Muscle of leg (tissue), 3 donors: ENCODE measurements at regions not wholly inside any gene's neighbourhood (a gene's known extent, or its start where the extent isn't known, plus 50 kb on each side); places are given as distances from the start of the nearest gene placed in this dataset.

Experiments used
- DNase-seq: peaks from one replicate; pipeline ENCODE4 v3.0.0; 2013
- H3K27ac ChIP-seq: one replicate; pipeline ENCODE4 v1.5.1; 2013; ENCODE audit warnings: mild to moderate bottlenecking, low read length, control low read depth
- H3K27me3 ChIP-seq: one replicate; pipeline ENCODE4 v1.6.1; 2013; ENCODE audit warnings: low read length; ENCODE audit not compliant: control insufficient read depth, insufficient read depth
- H3K36me3 ChIP-seq: one replicate; pipeline ENCODE4 v1.6.1; 2013; ENCODE audit warnings: low read length; ENCODE audit not compliant: control insufficient read depth, insufficient read depth
- H3K4me1 ChIP-seq: one replicate; pipeline ENCODE4 v1.6.1; 2013; ENCODE audit warnings: low read length; ENCODE audit not compliant: control insufficient read depth, insufficient read depth
- H3K4me3 ChIP-seq: one replicate; pipeline ENCODE4 v1.5.1; 2013; ENCODE audit warnings: low read length, control low read depth
- H3K9me3 ChIP-seq: replicated peaks from 2 replicates; pipeline ENCODE4 v1.6.1; 2013; ENCODE audit warnings: low read depth, low read length; ENCODE audit not compliant: control insufficient read depth
- WGBS: methylation state at CpG from one replicate; pipeline ENCODE4 v1.1.5; 2013; ENCODE audit warnings: missing lambda C conversion rate; ENCODE audit not compliant: insufficient coverage; 5-methylcytosine and 5-hydroxymethylcytosine counted together

DNA sequence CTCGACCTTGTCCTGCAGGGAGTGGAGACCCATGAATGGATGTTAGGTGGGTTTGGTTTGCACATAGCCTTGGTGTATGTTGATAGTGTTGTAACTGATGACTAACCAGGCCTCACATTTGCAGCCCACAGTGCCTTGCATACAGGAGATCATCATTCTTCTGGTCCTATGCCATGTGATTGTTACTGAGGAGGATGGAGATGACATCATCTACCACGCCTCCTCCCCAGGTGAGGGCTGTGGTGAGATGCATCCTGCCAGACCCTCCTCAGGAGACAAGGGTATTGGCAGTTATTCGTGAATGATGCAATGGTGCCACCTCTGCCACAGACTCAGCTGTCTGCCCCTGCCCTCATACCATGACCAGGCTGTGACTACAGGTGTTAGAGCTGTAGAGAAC lies 1294.1 kb downstream of the UQCRFS1 start:
- Histone ChIP-seq H3K9me3 (no peaks in the 10 kb centered on the region), H3K36me3 (no peaks in the 10 kb centered on the region), H3K4me3 (no peak overlapping the region), H3K4me1 (no peaks in the 10 kb centered on the region), H3K27ac (no peak overlapping the region), H3K27me3 (no peaks in the 10 kb centered on the region)
- WGBS, result 100% methylated on average over 1 of the region's 3 CpGs
- DNase-seq, result no peak

DNA sequence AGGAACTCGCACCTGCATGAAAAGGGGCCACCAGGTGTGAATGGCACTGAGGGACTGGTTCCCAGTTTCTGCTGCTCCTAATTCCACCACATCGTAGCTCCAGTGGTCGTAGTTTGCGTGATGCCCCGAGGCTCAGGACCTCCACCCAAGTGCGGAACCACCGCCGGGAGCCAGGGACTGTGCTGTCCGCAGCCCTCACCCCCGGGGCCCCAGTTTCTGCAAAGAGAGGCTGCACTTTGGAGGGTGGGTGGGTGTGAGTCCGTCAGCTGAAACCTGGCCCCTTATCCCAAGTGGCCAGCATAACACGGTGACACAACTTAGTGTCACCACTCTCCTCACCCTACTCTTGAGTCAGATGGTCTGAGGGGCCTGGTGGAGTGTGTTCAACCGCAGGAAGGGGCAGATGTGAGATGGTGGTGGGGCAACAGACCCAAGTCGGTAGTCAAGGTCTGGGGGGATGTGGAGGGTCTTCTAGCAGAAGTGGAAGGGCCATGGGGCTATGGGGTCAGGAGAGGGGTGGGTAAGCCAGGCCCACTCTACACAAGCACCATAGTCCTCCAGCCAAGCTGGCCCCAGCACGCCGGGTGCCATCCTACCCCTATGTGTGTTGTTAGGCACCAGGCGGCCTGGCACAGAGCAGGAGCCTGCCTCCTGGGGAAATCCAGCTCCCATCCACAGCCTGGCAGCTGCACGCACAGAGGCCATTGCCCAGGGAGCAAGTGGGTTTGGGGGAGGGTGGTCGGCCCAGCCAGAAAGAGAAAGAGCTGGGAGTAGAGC lies 1301.6 kb downstream of the UQCRFS1 start:
- H3K4me3 ChIP-seq, result no peak overlapping the region
- WGBS, result 82% methylated on average over 6 of the region's 19 CpGs
- peaks cover 12% of the 10 kb centered on the region for H3K9me3 ChIP-seq
- no peaks in the 10 kb centered on the region for H3K36me3 ChIP-seq
- no peak for DNase-seq
- no peak overlapping the region for H3K27ac ChIP-seq
- no peaks in the 10 kb centered on the region for H3K4me1 ChIP-seq
- H3K27me3 ChIP-seq, result no peaks in the 10 kb centered on the region

DNA sequence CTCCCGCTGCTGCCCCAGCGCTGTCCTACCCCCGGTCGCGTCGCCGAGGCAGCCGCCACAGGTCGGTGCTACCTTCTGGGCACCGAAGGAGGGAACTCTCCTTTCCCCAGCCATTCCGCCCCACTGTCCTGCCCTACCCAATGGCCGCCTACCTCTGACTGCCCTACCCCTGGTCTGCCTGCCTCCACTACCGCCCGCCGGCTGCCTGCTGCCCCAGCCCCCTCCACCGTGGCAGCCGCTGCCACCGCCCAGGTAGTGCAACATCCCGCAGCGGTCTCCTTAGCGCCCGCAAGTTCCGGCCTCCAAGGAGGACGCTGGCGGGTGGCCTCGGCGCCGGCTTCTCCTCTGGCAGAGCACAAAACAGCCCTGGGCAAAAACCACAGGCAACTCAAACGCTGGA lies 1303.1 kb downstream of the UQCRFS1 start:
- H3K27ac ChIP-seq, result no peak overlapping the region
- no peaks in the 10 kb centered on the region for H3K4me1 ChIP-seq
- H3K36me3 ChIP-seq, result no peaks in the 10 kb centered on the region
- no peaks in the 10 kb centered on the region for H3K27me3 ChIP-seq
- no peak overlapping the region for H3K4me3 ChIP-seq
- H3K9me3 ChIP-seq, result peaks cover 17% of the 10 kb centered on the region
- no peak for DNase-seq
- 92% methylated on average over 28 of the region's 29 CpGs for WGBS

DNA sequence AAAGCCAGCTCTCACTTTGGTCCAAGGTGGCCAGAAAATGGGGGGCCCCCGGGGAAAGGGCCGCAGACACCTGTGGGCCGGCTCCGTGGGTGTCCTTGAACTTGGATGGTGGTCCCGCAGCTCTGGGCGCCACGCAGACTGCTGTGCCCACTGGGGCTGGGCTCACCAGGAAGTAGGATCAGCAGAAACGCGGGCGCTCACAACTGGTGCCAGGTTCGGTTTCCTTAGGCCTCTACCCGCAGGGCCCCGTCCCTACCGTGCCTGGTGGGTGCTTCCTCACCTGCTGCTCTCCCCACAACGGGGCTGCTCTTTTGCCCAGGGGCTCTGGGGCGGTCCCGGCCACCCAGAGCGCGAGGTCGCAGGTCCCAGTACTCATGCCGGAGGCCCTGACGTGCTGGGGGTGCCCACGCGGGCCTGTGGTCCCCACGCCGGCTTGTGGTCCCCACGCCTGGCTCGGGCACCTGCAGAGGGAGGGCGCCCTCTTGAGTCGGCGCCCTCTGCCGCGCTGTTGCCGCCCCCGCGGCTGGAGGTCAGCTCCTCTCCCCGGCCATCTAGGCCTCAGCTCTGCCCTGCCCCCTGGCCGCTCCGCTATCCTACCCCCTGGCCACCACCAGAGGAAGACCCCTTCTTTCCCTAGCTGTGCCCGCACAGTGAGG lies 1303.6 kb downstream of the UQCRFS1 start:
- peaks cover 17% of the 10 kb centered on the region for H3K9me3 ChIP-seq
- no peak overlapping the region for H3K27ac ChIP-seq
- H3K4me3 ChIP-seq, result no peak overlapping the region
- H3K36me3 ChIP-seq, result no peaks in the 10 kb centered on the region
- 69% methylated on average over 40 of the region's 40 CpGs for WGBS
- no peaks in the 10 kb centered on the region for H3K27me3 ChIP-seq
- DNase-seq, result no peak
- no peaks in the 10 kb centered on the region for H3K4me1 ChIP-seq

DNA sequence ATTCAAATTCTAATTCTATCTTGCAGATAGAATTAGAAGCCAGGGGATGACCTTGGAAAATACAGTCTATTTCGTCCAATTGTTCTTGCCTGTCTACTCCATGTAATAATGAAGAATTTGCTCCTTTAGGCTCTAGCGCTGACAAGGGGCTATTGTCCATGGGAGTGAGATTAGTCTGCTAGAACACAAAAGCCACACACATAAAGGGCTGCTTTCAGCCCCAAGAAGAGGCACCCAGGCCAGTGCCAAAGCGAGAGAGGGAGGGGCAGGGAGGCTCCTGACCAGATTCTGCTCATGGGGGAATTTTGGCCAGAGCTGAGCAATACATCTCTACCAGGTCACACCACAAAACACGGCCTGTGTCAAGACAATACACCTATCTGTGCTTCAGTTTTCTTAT lies 1306.9 kb downstream of the UQCRFS1 start:
- H3K4me1 ChIP-seq, result no peaks in the 10 kb centered on the region
- peaks cover 10% of the 10 kb centered on the region for H3K9me3 ChIP-seq
- H3K27me3 ChIP-seq, result no peaks in the 10 kb centered on the region
- no peak for DNase-seq
- H3K36me3 ChIP-seq, result no peaks in the 10 kb centered on the region
- H3K4me3 ChIP-seq, result no peak overlapping the region
- H3K27ac ChIP-seq, result no peak overlapping the region
- WGBS, result 65% methylated on average over 2 of the region's 4 CpGs

DNA sequence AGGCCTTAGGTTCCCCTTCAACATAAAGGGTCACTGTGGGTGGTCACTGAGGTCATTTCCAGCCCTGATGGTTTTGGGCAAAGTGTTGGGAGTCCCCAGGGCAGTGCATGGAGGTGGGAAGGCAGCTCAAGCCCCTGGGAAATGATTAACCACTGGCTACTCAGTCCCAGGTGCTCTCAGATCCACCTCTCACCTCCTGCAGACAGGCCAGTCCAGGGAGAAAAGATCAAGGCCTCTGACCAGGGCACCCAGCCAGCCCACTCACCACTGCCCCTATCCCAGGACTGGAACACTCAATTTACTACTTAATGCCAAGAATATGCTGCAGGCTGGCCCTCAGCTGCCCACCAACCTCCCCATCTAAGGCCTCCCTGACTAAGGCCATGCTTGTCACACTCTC lies 1307.9 kb downstream of the UQCRFS1 start:
- H3K27ac ChIP-seq, result no peak overlapping the region
- H3K36me3 ChIP-seq, result no peaks in the 10 kb centered on the region
- no peak for DNase-seq
- H3K4me1 ChIP-seq, result no peaks in the 10 kb centered on the region
- H3K9me3 ChIP-seq, result peaks cover 10% of the 10 kb centered on the region
- H3K27me3 ChIP-seq, result no peaks in the 10 kb centered on the region
- H3K4me3 ChIP-seq, result no peak overlapping the region

DNA sequence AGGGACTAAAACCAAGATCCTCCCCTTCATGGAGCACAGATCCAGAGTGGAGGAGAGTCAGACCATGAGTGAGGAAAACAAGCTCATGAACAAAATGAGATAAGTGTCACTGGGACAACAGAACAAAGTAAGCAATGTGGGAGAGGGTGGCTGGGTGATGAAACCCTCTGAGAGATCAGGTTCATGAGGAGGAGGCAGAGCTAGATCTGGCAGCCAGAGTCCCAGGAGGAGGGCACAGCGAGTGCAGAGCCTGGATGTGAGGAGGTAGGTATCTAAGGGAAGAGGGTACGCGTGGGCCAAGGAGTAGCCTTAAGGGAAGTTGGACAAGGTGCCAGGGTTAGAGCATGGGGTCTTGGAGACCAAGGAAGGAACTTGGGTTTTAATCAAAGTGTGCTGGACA lies 1311.9 kb downstream of the UQCRFS1 start:
- DNase-seq, result no peak
- no peaks in the 10 kb centered on the region for H3K4me1 ChIP-seq
- H3K9me3 ChIP-seq, result peaks cover 23% of the 10 kb centered on the region
- H3K4me3 ChIP-seq, result no peak overlapping the region
- no peaks in the 10 kb centered on the region for H3K36me3 ChIP-seq
- H3K27me3 ChIP-seq, result no peaks in the 10 kb centered on the region
- H3K27ac ChIP-seq, result no peak overlapping the region
- 85% methylated on average over 3 of the region's 3 CpGs for WGBS

DNA sequence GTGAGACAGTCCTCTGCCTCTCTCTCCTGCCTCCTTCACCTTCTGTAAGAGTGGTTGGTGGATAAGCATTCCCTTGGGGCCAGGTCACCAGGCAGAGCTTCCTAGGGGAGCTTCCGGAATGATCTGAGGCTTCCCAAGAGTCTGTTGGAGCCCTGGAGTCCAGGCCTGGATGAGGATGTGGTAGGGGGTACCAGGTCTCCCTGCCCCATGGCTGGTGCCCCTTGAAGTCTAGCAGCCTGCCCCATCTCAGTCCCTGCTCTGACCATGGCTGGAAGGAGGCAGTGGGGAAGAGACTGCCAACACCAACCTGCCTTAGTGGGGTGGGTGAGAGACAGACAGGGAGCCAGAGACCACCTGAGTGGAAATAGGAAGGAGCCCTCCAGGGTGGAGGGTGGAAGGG lies 1316.9 kb downstream of the UQCRFS1 start:
- no peaks in the 10 kb centered on the region for H3K36me3 ChIP-seq
- no peak for DNase-seq
- no peaks in the 10 kb centered on the region for H3K4me1 ChIP-seq
- no peak overlapping the region for H3K4me3 ChIP-seq
- no peaks in the 10 kb centered on the region for H3K27me3 ChIP-seq
- 60% methylated on average over 1 of the region's 1 CpG for WGBS
- peaks cover 30% of the 10 kb centered on the region for H3K9me3 ChIP-seq
- H3K27ac ChIP-seq, result no peak overlapping the region

DNA sequence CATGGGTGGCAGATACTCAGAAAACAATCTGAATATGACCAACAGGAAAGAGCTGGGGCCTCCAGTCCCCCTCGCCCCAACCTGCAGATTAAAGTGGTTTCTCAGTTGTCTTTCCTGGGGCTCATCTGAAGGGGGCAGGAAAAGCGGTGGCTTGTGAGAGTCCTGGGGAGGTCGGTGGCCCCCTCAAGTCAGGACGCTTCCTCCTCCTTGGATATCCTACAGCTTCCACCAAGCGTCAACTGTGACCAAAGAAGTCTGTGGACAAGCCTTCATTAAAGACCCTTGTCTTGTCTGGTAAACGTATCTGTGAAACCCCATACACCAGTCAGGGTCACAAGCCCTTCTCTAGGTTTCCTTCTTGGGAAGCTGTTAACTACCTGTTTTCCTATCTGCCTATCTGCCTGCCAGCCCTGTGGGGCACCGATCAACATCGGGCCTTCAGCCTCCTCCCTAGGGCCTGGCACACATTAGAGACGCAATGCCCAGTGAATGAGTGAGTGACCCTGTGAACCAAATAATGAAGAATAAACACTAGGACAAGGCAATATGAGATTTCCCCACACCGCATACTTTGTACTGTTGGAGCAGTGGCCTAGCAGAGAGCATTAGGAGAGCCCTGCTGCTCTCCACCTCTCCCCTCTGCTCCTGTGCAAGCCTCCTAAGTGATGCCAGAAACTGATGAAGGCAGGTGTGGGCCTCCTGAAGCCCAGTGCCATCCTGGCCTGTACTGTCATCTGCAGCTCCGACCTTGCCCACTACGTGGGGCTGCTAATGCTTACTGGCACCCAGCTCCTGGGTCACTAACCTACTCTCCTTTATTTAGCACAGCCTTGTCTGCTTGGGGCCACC lies 1317.8 kb downstream of the UQCRFS1 start:
- DNase-seq, result no peak
- Histone ChIP-seq H3K4me1 (no peaks in the 10 kb centered on the region), H3K36me3 (no peaks in the 10 kb centered on the region), H3K27ac (no peak overlapping the region), H3K4me3 (no peak overlapping the region), H3K27me3 (no peaks in the 10 kb centered on the region), H3K9me3 (peaks cover 34% of the 10 kb centered on the region)
- WGBS, result 55% methylated on average over 4 of the region's 12 CpGs

DNA sequence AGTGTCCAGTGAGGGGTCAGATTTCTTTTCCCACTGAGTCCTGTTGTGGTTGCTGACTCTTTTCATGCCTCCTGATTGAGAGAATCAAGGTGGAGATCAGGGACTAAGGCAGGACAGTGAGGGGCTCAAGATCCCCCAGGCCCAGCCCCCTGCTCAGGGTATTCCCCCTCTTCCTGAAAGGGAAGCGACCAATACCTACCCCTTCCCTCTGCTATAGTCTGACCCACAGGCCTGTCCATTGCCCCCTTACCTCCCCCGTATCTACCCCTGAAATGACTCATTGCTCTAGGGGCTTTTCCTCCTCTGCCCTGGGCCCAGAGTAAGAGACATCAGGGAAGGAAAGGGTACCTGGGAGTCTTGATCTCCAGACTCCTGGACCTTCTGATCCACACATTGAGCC lies 1320.5 kb downstream of the UQCRFS1 start:
- Histone ChIP-seq H3K4me3 (no peak overlapping the region), H3K4me1 (no peaks in the 10 kb centered on the region), H3K9me3 (peaks cover 40% of the 10 kb centered on the region), H3K27ac (no peak overlapping the region), H3K36me3 (no peaks in the 10 kb centered on the region), H3K27me3 (no peaks in the 10 kb centered on the region)
- WGBS, result 100% methylated on average over 1 of the region's 2 CpGs
- DNase-seq, result no peak
